ENCODE measurements at regions not wholly inside any gene's neighbourhood (a gene's known extent, or its start where the extent isn't known, plus 50 kb on each side); places are given as distances from the start of the nearest gene placed in this dataset.

GRCh38 chr22:47294222-47294532, 531.7 kb downstream of the TBC1D22A start:
- TF ChIP-seq CTCF (conservative IDR thresholded peaks at IDR 0.05; ENCODE audit: low read depth, low read length) (no peak), EZH2 (IDR thresholded peaks at IDR 0.05; ENCODE audit: low read length, unreplicated experiment) (no peak)

All from PC-3 (cell line).